GM21825 (cell line): ENCODE measurements at regions not wholly inside any gene's neighbourhood (a gene's known extent, or its start where the extent isn't known, plus 50 kb on each side); places are given as distances from the start of the nearest gene placed in this dataset.
A peak's percentile ranks its signal among the peaks of the same experiment; 100 is the strongest.

Experiments
- ATAC-seq: cut with Tn5 transposase; IDR thresholded peaks from one replicate; pipeline ENCODE4 v1.9.1; 2021; ENCODE audit warnings: mild to moderate bottlenecking, moderate library complexity; ENCODE audit not compliant: unreplicated experiment

- no peak for ATAC-seq
Observed at GRCh38 chr7:109121599-109122300, 552.1 kb downstream of the DNAJB9 start.

GRCh38 chr7:109125001-109125400 lies 555.3 kb downstream of the DNAJB9 start:
- no peak for ATAC-seq

GRCh38 chr7:109126404-109127050 lies 556.9 kb downstream of the DNAJB9 start:
- ATAC-seq: no peak

GRCh38 chr7:109127145-109127544 lies 557.5 kb downstream of the DNAJB9 start:
- no peak for ATAC-seq

GRCh38 chr7:109131141-109131540 lies 561.5 kb downstream of the DNAJB9 start:
- ATAC-seq: no peak

GRCh38 chr7:109136893-109137292 lies 567.2 kb downstream of the DNAJB9 start:
- no peak for ATAC-seq

- no peak for ATAC-seq
Observed at GRCh38 chr7:109154748-109155147, 585.1 kb downstream of the DNAJB9 start.

- no peak for ATAC-seq
Observed at GRCh38 chr7:109158246-109158645, 588.6 kb downstream of the DNAJB9 start.

- ATAC-seq: no peak
Observed at GRCh38 chr7:109176661-109177060, 607.0 kb downstream of the DNAJB9 start.

- no peak for ATAC-seq
Observed at GRCh38 chr7:109178342-109178741, 608.7 kb downstream of the DNAJB9 start.

- no peak for ATAC-seq
Observed at GRCh38 chr7:109179601-109180000, 609.9 kb downstream of the DNAJB9 start.

GRCh38 chr7:109190766-109191398 lies 621.2 kb downstream of the DNAJB9 start:
- ATAC-seq: no peak

- ATAC-seq: no peak
Observed at GRCh38 chr7:109206196-109206595, 636.5 kb downstream of the DNAJB9 start.

GRCh38 chr7:109213081-109213480 lies 643.4 kb downstream of the DNAJB9 start:
- no peak for ATAC-seq

- no peak for ATAC-seq
Observed at GRCh38 chr7:109215341-109215740, 645.7 kb downstream of the DNAJB9 start.

- no peak for ATAC-seq
Observed at GRCh38 chr7:109224100-109224499, 654.4 kb downstream of the DNAJB9 start.

- no peak for ATAC-seq
Observed at GRCh38 chr7:109226699-109227098, 657.0 kb downstream of the DNAJB9 start.

- no peak for ATAC-seq
Observed at GRCh38 chr7:109235316-109235715, 665.6 kb downstream of the DNAJB9 start.

- ATAC-seq: no peak
Observed at GRCh38 chr7:109246330-109247077, 676.8 kb downstream of the DNAJB9 start.

- no peak for ATAC-seq
Observed at GRCh38 chr7:109256762-109257560, 687.3 kb downstream of the DNAJB9 start.

- ATAC-seq: peak; percentile 83
Observed at GRCh38 chr7:109259151-109259550, 689.5 kb downstream of the DNAJB9 start.
